HG03521 (cell line): ENCODE measurements at regions not wholly inside any gene's neighbourhood (a gene's known extent, or its start where the extent isn't known, plus 50 kb on each side); places are given as distances from the start of the nearest gene placed in this dataset.

Experiments
- ATAC-seq: cut with Tn5 transposase; IDR thresholded peaks from one replicate; pipeline ENCODE4 v1.9.1; 2021; ENCODE audit warnings: mild to moderate bottlenecking, moderate library complexity; ENCODE audit not compliant: unreplicated experiment

DNA sequence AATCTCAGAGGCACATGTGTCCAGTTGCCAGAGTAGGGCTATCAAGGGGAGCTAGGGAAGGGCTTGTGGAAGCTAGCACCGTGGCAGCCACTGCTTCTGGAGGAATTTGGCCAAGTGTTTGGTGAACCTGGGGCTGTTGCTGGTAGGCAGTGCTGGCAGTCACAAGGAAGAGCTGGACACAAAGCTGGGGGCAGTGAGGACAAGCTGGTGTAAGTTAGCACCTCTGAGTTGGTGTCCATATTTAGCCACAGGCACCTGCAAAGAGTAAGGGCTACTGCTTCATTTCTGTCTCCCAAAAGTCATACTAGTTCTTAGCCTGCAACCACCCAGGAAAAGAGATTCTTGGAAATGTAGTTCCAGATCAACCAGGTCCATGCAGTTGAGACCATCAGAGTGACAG lies 359.4 kb downstream of the CSNK1G3 start:
- no peak for ATAC-seq

GRCh38 chr5:123868881-123869280 lies 356.9 kb downstream of the CSNK1G3 start:
- no peak for ATAC-seq

GRCh38 chr5:123868267-123868666 lies 356.3 kb downstream of the CSNK1G3 start:
- no peak for ATAC-seq

- ATAC-seq = no peak
Observed at GRCh38 chr5:123865641-123866040, 353.7 kb downstream of the CSNK1G3 start.

- ATAC-seq = no peak
Observed at GRCh38 chr5:123864578-123864977, 352.6 kb downstream of the CSNK1G3 start.

- no peak for ATAC-seq
Observed at GRCh38 chr5:123858938-123859337, 347.0 kb downstream of the CSNK1G3 start.

DNA sequence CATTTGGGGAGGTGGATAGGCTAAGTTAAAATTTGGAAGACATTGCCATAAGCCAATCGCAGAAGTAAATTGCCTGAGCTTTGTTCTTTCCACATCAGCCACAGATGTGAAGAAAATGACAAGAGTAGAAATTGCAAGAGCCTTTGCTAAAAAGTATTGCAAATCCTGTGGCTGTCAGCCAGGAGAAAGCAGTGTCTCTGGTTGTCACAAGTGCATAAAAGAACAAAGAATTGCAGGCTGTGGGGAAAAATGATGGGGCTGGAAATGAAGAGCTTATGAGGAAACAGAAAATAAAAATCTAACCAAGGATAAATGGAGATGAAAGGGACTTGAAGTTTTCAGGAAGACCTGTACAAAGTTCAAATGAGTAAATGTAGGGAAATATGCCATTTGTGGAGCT lies 344.8 kb downstream of the CSNK1G3 start:
- no peak for ATAC-seq

DNA sequence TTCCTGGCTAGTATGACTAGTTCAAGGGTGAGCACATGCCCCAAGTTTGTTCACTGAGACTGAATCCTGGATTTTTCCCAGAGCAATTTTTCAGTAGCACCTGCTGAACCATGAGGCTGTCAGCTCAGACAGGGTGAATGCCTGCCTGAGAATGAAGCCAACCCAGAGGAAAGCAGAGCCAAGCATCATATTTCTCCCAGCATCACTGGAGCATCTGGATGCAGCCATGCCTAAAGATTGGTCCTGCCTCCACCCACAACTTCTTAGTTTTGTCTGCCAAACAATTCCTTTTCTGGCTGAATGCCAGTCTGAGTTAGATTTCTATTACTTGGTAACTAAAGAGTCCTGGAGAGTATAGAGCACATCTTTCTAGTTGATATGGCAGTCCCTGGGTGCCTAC lies 343.6 kb downstream of the CSNK1G3 start:
- no peak for ATAC-seq

DNA sequence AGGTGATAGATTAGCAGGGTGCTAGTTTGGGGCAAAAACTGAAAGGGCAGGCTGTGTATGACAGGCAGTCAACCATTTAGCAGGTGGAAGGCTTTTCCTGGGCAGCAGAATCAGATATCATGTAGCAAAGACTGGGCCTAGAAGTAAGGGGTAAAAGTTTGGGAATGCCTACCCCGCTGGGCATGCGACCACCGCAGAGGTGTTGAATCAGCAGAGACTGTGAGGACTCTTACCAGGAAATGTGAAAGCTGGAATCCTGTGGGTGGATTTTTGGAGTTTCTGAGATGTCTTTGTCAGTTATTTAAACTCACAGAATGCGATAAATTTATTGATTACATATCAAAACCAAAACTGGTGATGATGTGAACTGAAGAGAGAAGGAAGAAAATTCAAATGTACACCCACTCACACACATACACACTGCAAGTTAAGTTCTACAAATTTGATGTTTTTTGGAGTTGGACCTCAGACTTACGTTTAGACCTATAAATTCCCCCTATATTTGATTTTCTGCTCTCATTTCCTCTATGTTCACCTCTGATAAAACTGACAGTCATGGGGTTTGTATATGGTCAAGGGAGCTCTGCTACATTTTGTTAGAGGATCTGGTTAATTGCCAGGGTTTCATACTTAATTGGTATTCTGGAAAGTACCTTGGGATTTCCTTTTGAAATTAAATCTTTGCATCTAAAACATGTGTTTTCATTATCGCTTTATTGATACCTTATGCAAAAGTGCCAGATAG lies 333.6 kb downstream of the CSNK1G3 start:
- ATAC-seq = no peak

- no peak for ATAC-seq
Observed at GRCh38 chr5:123844873-123845272, 332.9 kb downstream of the CSNK1G3 start.

DNA sequence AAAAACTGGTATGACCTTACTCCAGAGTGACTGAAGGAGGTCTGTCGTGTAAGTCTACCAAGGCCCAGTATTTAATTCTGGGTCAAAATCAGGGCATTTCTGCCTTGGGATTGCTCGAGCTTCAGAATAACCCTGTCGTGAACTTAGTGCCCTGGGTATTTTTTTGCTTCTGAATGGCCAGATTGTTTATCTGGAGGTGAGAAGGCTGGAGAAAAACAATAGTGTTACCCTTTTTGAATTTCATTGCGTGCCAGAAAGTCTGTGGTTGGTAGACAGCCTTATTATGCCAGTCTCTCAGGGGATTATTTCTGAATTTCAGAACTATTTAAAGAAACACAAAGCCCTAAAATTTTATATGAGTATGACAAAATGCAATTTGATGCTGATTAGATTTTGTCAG lies 323.4 kb downstream of the CSNK1G3 start:
- no peak for ATAC-seq

DNA sequence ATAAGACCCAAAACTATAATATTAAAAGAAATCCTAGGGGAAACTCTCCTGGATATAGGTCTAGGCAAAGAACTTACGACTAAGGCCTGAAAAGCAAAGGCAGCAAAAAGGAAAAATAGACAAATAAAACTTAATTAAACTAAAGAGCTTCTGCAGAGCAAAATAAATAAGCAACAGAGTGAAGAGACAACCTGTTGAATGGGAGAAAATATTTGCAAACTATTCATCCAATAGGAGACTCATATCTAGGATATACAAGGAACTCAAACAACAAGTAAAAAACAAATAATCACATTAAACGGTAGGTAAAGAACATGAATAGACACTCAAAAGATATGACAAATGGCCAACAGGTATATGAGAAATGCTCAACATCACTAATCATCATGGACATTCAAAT lies 318.6 kb downstream of the CSNK1G3 start:
- no peak for ATAC-seq

- no peak for ATAC-seq
Observed at GRCh38 chr5:123827811-123828210, 315.8 kb downstream of the CSNK1G3 start.

DNA sequence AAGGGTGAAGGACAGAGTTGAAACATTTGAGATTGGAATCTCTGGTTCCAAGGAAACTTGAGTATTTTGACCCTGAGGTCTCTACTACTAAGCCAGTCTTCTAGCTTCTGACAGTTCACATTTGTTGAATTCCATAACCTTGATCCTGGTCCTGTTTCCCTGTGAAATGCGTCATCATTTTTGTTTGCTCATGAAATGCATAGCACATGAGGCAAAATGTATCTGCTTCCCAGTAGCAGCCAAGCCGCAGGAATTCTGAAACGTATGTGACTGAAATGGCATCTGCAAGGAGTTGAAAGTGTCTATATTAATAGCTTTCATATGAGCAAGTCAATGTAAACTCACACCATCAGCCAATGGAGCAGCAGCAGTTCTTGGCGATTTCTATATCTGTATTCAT lies 307.9 kb downstream of the CSNK1G3 start:
- ATAC-seq = no peak

DNA sequence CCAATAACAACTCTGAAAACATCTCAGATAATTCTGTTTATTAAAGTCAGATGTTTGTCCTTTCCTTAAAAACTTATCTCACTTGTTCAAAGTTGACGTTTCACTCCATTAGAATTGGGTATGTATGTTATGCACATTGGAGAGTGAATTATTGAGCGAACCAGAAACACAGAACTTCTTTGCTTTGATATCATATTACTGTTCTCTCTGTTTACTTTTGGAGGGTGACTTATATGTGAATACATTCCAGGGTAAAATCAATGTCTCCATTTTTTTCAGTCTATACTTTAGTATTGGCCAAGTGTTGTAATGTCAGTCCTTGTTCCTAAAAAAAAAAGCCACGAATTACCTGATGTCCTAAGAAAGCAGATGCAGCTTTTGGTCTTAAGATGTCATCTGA lies 307.4 kb downstream of the CSNK1G3 start:
- ATAC-seq = no peak

GRCh38 chr5:123817267-123817666 lies 305.3 kb downstream of the CSNK1G3 start:
- no peak for ATAC-seq

DNA sequence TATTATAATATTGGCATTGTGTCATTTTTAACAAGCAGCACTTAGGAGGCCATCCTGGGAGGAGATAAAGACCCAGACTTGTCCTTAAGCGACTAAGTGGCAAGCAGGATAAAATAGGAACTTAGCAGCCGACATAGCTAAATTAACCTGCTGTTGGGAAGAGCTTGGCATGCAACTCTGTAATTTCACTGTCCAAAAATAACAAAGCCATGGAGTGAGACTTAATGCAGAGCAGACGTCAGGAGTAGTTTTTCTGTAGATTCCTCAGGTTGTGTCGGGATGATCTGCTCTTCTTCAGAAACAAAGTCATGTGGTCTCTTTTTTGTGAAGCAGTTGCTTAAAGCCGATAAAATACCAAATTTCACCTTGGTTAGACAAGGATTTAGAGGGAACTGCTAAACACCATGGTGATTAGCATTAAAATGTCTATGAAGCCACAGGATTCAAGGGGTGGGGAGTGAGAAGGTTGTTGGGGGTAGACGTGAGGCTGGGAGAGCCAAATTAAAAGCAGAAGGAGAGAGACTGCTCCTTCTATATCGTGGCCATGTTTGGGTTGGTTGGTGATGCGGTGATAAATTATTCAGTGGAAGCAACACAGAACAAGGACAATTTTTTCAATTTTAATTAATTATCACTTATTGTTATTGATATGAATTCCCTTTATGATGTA lies 303.0 kb downstream of the CSNK1G3 start:
- ATAC-seq = no peak

GRCh38 chr5:123813937-123814624 lies 302.1 kb downstream of the CSNK1G3 start:
- ATAC-seq = no peak

GRCh38 chr5:123813264-123813663 lies 301.3 kb downstream of the CSNK1G3 start:
- ATAC-seq = no peak

- no peak for ATAC-seq
Observed at GRCh38 chr5:123811831-123812230, 299.9 kb downstream of the CSNK1G3 start.

DNA sequence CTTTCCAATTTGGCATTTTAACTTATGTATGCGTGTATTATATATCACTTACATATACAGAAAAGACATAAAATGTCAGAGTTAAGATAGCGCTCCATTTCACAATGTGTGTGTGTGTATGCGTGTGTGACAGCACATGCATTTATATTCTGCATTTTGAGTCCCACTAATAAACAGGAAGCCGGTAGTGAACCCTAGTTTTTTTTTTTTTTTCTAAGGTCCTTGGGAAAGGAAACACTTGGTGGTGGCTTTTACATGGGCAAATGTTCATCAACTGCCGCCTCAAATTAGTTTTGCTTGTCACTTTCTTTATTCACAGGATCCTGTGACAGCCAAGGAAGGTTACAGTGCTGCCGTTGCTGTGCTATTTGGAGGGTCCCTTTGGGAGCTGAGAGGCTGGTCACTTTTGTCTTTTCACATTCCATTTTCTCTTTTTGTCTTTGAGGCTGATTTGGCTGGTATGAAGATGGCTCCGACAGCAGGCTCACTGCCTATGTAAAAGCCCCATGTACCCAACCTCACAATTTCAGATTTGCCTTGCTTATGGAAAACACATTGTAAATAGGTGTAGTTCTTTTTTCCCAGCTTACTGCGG lies 298.9 kb downstream of the CSNK1G3 start:
- no peak for ATAC-seq

- no peak for ATAC-seq
Observed at GRCh38 chr5:123810253-123810652, 298.3 kb downstream of the CSNK1G3 start.
